DOHH2 (cell line): ENCODE measurements at regions not wholly inside any gene's neighbourhood (a gene's known extent, or its start where the extent isn't known, plus 50 kb on each side); places are given as distances from the start of the nearest gene placed in this dataset.

Experiments used
- EZH2phosphoT487 ChIP-seq: fragments of 200-600 bp; sonication (generic); IDR thresholded peaks from 2 replicates; pipeline ENCODE4 v1.6.1; 2017; ENCODE audit warnings: borderline replicate concordance, mild to moderate bottlenecking, antibody characterized with exemption, low read length, moderate library complexity, mixed read lengths
- TF ChIP-seq, protein P1 (sequence below): fragments of 200-600 bp; sonication (generic); IDR thresholded peaks from one replicate; pipeline ENCODE4 v1.5.1; 2014; ENCODE audit warnings: antibody characterized with exemption, mild to moderate bottlenecking, low read depth, low read length; ENCODE audit not compliant: poor library complexity, severe bottlenecking

DNA sequence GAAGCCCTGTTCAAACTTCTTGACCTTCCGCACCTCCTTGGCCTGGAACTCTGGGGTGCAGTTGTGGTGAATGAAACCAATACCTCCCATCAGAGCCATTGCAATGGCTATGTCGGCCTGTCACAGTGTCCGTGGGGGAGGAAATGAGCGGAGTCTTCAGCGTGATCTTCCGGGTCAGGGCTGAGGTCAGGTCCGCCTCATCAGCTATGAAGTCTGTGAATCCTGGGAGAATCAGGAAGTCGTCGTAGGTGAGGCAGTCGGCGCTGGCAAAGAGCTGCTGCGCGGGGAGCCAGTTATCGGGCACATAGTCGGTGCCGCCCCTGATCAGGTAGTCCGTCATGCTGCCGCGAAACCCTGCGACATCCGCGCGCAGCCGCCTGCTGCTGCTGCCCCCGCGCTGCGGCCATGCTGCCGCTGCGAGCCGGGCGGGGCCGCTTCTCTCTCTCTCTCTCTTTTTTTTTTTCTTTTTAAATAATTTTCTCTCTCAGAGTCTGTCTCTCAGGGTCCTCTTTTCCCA lies 154.1 kb upstream of the ZSWIM2 start:
- TF ChIP-seq, protein P1, sequence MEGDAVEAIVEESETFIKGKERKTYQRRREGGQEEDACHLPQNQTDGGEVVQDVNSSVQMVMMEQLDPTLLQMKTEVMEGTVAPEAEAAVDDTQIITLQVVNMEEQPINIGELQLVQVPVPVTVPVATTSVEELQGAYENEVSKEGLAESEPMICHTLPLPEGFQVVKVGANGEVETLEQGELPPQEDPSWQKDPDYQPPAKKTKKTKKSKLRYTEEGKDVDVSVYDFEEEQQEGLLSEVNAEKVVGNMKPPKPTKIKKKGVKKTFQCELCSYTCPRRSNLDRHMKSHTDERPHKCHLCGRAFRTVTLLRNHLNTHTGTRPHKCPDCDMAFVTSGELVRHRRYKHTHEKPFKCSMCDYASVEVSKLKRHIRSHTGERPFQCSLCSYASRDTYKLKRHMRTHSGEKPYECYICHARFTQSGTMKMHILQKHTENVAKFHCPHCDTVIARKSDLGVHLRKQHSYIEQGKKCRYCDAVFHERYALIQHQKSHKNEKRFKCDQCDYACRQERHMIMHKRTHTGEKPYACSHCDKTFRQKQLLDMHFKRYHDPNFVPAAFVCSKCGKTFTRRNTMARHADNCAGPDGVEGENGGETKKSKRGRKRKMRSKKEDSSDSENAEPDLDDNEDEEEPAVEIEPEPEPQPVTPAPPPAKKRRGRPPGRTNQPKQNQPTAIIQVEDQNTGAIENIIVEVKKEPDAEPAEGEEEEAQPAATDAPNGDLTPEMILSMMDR, result no peak
- no peak for TF ChIP-seq EZH2phosphoT487
